HG03571 (cell line): ENCODE measurements at regions not wholly inside any gene's neighbourhood (a gene's known extent, or its start where the extent isn't known, plus 50 kb on each side); places are given as distances from the start of the nearest gene placed in this dataset.
"Not testable (repeated sequence)": the region's sequence is repeated elsewhere in the genome, so short reads cannot be mapped to it uniquely, and the experiment has no call there.

Source experiments
- ATAC-seq: cut with Tn5 transposase; IDR thresholded peaks from one replicate; pipeline ENCODE4 v1.9.1; 2021; ENCODE audit not compliant: unreplicated experiment

GRCh38 chr3:177646749-177647148, 449.5 kb upstream of the TBL1XR1 start:
- no peak for ATAC-seq

DNA sequence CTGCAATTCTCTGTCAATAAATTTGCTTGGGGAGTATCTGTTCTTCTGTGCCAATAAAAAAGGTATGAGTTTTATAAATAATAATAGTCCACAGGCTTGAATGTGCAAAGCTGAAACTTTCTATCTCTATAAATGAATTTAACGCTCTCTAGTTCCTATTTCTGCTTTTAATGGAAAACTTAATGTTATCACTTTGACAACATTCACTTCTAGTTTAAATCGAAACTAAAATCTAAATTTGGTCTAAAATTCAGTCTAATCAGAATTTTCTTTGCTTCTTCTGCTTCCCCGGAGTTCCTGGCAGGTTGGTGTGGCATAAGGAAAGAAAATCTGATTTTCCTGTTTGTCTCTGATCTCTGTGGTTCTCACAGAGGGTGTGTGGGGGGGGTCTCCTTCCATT, 450.1 kb upstream of the TBL1XR1 start:
- no peak for ATAC-seq

GRCh38 chr3:177647876-177648275, 450.6 kb upstream of the TBL1XR1 start:
- ATAC-seq: no peak

- ATAC-seq: no peak
Measured at GRCh38 chr3:177652556-177653291, 455.4 kb upstream of the TBL1XR1 start.

DNA sequence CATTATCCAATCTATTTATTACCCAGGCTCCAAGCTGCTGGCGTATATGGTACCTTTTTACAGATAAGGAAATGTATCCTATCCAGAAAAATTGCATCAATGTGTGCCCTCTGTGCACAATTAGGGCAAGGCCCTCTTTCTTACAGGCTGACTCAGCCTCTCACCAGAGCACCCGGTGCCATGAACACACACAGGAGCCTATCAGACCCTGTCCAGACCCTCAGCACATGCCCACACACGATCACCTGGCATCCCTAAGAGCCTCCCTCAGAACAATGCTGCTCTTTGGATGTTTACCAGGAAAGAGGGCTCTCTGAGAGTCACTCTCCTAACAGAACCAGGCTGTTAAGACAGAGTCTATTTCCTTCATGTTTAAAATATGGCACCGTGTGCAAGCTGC, 460.0 kb upstream of the TBL1XR1 start:
- ATAC-seq: no peak

GRCh38 chr3:177658354-177658753, 461.1 kb upstream of the TBL1XR1 start:
- no peak for ATAC-seq

DNA sequence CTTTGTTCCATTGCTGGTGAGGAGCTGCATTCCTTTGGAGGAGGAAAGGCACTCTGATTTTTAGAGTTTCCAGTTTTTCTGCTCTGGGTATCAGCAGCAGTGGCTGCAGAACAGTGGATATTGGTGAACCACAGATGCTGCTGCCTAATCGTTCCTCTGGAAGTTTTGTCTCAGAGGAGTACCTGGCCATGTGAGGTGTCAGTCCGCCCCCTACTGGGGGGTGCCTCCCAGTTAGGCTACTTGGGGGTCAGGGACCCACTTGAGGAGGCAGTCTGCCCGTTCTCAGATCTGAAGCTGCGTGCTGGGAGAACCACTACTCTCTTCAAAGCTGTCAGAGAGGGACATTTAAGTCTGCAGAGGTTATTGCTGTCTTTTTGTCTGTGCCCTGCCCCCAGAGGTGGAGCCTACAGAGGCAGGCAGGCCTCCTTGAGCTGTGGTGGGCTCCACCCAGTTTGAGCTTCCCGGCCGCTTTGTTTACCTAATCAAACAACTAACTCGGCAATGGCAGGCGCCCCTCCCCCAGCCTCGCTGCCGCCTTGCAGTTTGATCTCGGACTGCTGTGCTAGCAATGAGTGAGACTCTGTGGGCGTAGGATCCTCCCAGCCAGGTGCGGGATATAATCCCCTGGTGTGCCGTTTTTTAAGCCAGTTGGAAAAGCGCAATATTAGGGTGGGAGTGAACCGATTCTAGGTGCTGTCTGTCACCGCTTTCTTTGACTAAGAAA, 467.3 kb upstream of the TBL1XR1 start:
- not testable (repeated sequence) for ATAC-seq

- no peak for ATAC-seq
Measured at GRCh38 chr3:177665122-177665808, 468.0 kb upstream of the TBL1XR1 start.

- ATAC-seq: no peak
Measured at GRCh38 chr3:177672252-177672911, 475.1 kb upstream of the TBL1XR1 start.

DNA sequence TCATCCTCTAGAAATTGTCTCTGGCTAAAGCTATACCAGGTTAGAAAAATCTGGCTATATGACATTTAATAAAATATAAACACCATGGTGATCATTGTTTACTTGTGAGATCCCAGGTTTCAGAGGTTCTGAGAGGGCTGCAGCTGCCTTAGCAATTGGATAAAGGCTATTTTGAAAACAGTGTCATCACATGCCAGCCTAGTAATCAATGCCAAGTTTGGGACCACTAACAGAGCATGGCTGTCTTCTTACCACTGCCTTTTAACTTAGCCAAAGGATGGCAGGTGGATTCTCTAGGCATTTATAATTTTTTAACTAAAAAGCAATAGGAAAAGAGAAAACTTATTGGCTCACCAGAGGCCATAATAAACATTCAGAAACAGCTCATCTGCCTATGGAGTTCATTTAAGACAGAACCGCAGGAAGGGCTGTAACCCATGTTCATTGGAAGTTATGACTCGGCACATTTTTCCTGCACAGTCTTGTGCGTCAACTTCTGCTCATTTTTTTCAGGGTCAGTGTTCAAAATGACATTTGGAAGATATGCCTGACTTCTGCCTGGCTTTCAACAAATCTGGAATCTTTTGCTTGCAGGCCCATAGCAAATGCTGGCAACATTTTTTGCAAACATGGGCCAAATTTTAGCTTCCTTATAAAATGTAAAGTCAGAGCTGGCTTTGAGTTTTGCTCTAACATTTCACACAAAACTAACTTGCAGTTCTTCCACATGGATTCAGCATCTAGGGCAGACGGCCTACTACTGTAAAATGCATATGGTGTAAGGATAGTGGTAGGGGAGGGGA, 476.0 kb upstream of the TBL1XR1 start:
- ATAC-seq: no peak

GRCh38 chr3:177674186-177674585, 476.9 kb upstream of the TBL1XR1 start:
- ATAC-seq: no peak

DNA sequence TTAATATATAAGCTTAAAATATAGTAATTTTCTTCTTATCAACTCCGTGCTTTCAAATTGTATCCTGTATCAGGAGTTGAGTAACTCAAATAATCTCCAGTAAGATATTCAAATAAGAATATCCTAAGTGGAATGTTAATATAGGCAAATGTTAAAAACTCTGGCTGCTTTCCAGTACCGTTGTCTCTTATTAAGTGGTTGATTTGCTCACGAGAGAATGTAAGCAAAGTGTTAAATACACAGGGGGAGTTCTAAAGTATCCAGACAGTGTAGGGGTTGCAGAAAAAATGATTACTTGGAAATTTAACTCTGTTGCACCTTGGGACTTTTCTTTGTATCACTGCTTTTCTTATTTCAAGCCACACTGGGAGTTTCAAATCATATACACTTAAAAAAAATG, 478.9 kb upstream of the TBL1XR1 start:
- no peak for ATAC-seq

- no peak for ATAC-seq
Measured at GRCh38 chr3:177676947-177677587, 479.8 kb upstream of the TBL1XR1 start.

DNA sequence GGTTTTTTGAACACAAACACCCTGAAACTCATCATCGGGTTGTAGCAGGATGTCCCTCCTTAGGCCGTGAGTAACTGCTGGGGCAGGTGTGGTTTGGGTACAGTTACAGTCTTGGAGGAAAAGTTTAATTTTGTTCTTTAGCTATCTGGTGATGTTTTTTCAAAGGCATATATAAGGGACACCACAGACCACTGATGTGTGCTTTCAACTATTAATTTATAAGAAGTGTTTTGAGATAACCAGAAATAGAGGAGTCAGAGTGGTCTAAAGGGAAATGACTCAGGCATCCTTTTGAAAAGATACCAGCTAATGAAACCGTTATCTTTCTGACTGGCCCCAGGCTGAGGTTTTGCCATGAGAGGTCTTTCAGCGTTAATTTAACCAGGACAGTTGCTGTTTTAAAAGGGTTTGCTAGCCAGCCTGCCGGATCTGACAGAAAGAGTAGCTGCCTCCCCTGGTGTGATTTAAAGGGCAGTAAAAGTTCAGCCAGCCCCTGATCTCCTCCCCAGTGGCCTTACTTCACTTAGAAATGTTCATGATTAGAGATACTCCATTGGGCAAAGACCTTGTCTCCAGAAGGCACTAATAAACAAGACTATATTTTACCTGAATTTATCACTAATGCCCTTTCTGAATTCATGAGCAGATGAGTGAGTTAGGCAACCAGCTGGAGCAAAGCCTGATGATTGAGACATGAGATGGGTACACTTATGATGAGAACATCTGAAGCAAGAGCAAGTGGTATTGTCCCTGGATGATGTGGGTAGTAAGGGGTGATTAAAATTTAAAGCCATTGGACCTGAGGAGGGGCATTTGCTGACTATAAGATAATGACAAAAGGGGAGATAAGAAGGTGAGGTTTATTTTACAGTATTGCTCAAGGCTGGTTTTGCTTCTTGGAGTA, 482.5 kb upstream of the TBL1XR1 start:
- peak; percentile 77 for ATAC-seq

DNA sequence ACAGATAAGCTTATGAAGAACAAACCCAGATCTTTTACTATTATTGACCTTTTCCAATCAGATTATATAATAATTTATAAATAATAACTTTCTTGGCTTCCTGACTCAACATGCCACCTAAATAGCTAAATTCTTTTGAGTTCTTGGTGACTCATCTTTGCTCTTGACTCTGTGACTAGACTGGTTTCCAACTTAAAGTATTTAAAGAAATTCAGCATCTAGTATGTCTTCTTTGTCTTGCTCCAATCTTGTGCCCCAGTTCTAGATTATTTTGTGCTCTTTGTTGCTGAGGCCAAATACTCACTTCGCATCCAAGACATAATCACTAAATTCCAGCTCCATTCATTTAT, 483.2 kb upstream of the TBL1XR1 start:
- no peak for ATAC-seq

GRCh38 chr3:177681156-177681555, 483.9 kb upstream of the TBL1XR1 start:
- ATAC-seq: no peak

DNA sequence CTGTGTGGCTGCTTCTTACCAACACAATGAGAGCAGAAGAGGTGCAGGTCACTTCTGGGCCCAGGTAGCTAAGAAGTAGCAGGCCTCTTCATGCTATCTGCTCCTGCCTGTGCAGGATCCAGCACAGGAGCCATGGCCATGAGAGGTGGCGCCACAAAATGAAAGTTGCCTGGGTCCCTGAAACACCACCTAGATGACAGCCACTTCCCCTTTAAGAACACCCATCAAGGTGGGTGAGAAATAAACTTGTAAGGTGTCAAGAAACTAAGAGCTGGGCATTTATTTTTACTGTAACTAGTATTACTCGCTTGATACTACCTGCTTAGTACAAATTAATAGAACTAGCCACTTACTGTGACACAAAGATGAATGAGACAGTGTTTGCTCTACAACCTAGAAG, 484.6 kb upstream of the TBL1XR1 start:
- ATAC-seq: no peak

DNA sequence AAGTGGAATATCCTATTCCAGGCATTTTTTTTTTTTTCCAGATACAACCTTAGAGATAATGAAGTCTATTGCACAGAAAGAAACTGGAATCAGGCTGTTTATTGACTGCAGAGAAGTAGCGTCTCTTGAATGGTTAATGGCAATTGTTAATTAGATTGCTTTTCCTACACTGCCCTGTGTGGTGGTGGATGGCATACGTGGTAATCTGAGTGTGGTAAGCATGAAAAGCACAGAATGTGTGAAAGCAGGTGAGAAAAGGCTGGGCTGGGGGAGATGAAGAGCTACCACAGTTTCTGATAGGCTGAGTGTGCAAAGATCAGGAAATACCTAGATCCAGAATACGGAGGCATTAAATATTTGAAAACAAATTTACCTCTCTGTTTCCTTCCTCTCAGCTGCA, 486.3 kb upstream of the TBL1XR1 start:
- no peak for ATAC-seq

DNA sequence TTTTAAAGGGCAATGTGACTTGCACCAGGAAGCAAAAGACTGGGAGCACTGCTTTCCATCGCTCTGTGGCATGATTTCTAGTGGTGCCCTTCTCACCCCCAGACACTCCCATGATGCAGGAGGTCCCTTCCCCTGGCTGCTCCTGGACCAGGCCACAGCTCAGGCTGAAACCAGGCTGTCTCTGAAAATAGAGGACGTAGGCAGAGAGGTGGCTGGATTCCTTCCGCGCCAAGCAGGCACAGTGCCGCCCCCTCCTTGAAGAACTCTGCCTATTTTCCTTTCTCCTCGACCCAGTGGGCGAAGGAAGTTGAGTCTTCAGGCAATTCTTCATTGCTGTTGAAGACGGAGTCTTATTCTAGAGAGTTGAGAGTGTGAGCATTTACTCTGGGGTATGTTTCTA, 489.4 kb upstream of the TBL1XR1 start:
- ATAC-seq: no peak
